GM12874 (cell line): ENCODE measurements at regions not wholly inside any gene's neighbourhood (a gene's known extent, or its start where the extent isn't known, plus 50 kb on each side); places are given as distances from the start of the nearest gene placed in this dataset.

Source experiments
- CTCF ChIP-seq: IDR thresholded peaks from 2 replicates; pipeline ENCODE4 v1.5.1; 2011; ENCODE audit warnings: low read depth, mild to moderate bottlenecking, control low read depth, low read length, moderate library complexity; ENCODE audit not compliant: insufficient read depth

DNA sequence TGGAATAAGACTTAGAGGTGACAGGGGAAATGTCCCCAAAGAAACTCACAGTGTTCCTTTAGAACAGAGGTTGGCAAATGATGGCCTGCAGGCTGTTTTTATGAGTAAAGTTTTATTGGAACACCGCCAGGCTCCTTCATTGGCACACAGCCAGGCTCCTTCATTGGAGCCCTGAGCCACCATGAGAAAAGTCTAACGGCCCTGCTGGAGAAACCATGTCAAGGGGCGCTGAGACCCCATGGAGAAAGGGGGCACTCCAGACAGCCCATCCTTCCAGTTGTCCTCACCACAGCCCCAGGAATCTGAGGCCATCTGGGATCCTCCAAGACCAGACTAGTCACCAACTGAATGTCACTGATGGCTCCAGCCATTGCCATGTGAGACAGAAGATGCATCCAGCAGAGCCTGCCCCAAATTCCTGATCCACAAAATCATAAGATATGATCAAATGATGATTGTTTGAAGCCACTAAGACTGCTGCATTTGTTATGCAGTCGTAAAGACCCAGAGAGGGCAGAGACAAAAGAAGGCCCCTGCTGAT lies 88.2 kb upstream of the GPR26 start:
- no peak for TF ChIP-seq CTCF

DNA sequence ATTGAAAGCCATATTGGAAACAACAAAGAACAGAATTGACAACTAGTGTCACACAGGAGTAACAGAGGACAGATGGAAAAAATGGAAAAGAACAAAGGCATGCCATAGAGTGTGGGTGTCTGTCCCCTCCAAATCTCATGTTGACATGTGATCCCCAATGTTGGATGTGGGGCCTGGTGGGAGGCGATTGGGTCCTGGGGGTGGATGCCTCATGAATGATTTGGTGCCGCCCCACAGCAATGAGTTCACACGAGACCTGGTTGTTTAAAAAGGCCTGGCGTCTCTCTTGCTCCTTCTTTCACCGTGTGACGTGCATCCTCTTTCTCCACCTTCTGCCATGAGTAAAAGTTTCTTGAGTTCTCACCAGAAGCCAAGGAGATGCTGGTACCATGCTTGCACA lies 87.4 kb upstream of the GPR26 start:
- no peak for TF ChIP-seq CTCF

GRCh38 chr10:123579675-123580074 lies 86.5 kb upstream of the GPR26 start:
- no peak for TF ChIP-seq CTCF

- no peak for TF ChIP-seq CTCF
These were observed 85.7 kb upstream of the GPR26 start for GRCh38 chr10:123580426-123580825.

GRCh38 chr10:123581656-123582055 lies 84.5 kb upstream of the GPR26 start:
- TF ChIP-seq CTCF: no peak

DNA sequence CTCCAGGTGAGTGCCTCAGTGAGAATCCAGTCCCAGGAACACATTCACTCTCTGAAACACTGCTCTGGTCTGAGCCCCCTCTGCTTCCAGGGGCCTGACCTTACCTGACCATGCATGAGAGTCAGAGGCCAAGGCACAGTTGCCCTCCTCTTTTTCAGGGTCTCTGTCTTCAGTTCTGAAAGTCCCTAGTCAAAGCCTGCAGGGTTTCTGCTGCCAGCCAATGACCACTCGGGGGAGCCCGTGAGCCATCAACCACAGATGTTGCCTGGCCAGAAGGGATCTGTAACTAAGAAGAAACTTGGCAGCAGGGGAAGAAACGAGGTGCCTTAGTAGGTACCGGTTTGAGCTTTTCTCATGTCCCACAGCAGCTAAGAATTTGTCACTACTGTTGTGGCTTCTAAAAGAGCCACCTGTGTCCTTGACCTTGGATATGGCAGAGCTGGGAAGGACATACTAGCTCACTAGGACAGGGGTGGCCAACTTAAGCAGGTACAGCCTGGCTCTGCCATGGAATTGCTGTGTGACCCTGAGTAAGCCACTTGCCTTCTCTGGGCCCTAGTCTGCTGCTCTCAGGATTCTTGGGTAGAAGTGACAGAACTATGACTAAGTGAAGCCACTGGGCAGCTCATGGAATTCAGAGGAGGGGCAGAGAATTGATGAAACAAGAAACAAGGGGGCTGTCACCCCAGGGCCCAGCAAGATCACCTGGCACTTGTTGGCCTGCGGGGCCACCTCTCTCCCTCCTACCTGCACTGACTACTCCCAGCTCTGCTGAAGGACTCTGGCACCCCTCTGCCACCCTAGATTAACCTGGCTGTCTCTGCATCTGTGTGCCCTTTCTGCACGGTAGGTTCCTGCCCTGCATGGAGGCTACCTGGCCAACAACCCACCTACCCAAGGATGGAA lies 83.8 kb upstream of the GPR26 start:
- peak; percentile 87 for TF ChIP-seq CTCF

GRCh38 chr10:123583639-123584418 lies 82.3 kb upstream of the GPR26 start:
- peak; percentile 76 for TF ChIP-seq CTCF
